ENCODE measurements at regions not wholly inside any gene's neighbourhood (a gene's known extent, or its start where the extent isn't known, plus 50 kb on each side); places are given as distances from the start of the nearest gene placed in this dataset.

GRCh38 chr10:112094984-112095383, 88.6 kb downstream of the GPAM start:
- Histone ChIP-seq H2BK12ac (ENCODE audit: insufficient read length, low read depth, low read length) (no peak overlapping the region), H2AFZ (ENCODE audit: low read length) (no peak overlapping the region)

More at GRCh38 chr10:112094984-112095383, 88.6 kb downstream of the GPAM start:
- Histone ChIP-seq H2BK20ac (ENCODE audit: low read depth, low read length, poor library complexity, severe bottlenecking) (no peak overlapping the region), H2BK15ac (ENCODE audit: low read depth, low read length) (no peak overlapping the region), H4K20me1 (ENCODE audit: control insufficient read depth, insufficient read depth, insufficient read length) (no peaks in the 10 kb centered on the region), H4K8ac (replicated peaks; ENCODE audit: insufficient read length, low read depth, low read length) (no peak overlapping the region), H3K27me3 (ENCODE audit: insufficient read depth, low read length) (no peaks in the 10 kb centered on the region), H3K9me3 (ENCODE audit: control insufficient read depth, low read depth, low read length) (no peaks in the 10 kb centered on the region), H3T11ph (ENCODE audit: low read length) (no peak overlapping the region), H2BK5ac (ENCODE audit: insufficient read length, low read length) (no peak overlapping the region), H4K91ac (ENCODE audit: insufficient read length, low read depth, low read length) (no peak overlapping the region), H2BK120ac (ENCODE audit: low read depth, low read length, poor library complexity, severe bottlenecking) (no peak overlapping the region), H3K27ac (ENCODE audit: insufficient read length, low read depth, low read length) (no peak overlapping the region), H3K14ac (ENCODE audit: insufficient read depth, low read length) (no peak overlapping the region), H3K23ac (ENCODE audit: insufficient read length, low read depth, low read length) (no peak overlapping the region), H4K5ac (ENCODE audit: insufficient read length, low read depth, low read length) (no peak overlapping the region), H3K23me2 (ENCODE audit: insufficient read length, low read depth, low read length, poor library complexity, severe bottlenecking) (no peaks in the 10 kb centered on the region), H3K4me1 (ENCODE audit: insufficient read depth, low read length) (no peaks in the 10 kb centered on the region), H3K79me2 (ENCODE audit: insufficient read depth, low read length) (no peaks in the 10 kb centered on the region), H3K4me2 (ENCODE audit: insufficient read depth, insufficient read length, low read length) (no peak overlapping the region), H3K18ac (ENCODE audit: insufficient read length, low read depth, low read length) (no peak overlapping the region), H3K9ac (ENCODE audit: extremely low read depth, insufficient read length, low read length) (no peak overlapping the region), H3K4ac (ENCODE audit: low read depth, low read length) (no peak overlapping the region), H3K79me1 (ENCODE audit: insufficient read depth, low read depth, low read length, poor library complexity, severe bottlenecking) (no peaks in the 10 kb centered on the region), H2AK5ac (ENCODE audit: insufficient read length, low read length) (no peak overlapping the region), H3K56ac (ENCODE audit: insufficient read length, low read depth, low read length) (no peak overlapping the region)
- peaks cover 0 to 8% of the 10 kb centered on the region in 2 experiments; a peak in 2 of 5 replicates for H3K9me3 Mint-ChIP-seq
- no peak overlapping the region for H3K27ac Mint-ChIP-seq
- WGBS (ENCODE audit: extremely low coverage, insufficient read length, low lambda C conversion rate): no CpG with 5 or more reads among the region's 3 CpGs
- peaks cover 0 to 5% of the 10 kb centered on the region in 2 experiments; a peak in 1 of 4 replicates for H3K4me1 Mint-ChIP-seq
- H3K27me3 Mint-ChIP-seq (ENCODE audit: low read depth): no peaks in the 10 kb centered on the region; the same call in 1 of the 2 replicates
- no peak for DNase-seq
- no peaks in the 10 kb centered on the region; a peak in 1 of 7 replicates for H3K36me3 Mint-ChIP-seq (ENCODE audit: insufficient read depth in 1 of 3, low read depth in 3 of 3)
- no peak overlapping the region for H3K4me3 Mint-ChIP-seq
- TF ChIP-seq, protein P1, sequence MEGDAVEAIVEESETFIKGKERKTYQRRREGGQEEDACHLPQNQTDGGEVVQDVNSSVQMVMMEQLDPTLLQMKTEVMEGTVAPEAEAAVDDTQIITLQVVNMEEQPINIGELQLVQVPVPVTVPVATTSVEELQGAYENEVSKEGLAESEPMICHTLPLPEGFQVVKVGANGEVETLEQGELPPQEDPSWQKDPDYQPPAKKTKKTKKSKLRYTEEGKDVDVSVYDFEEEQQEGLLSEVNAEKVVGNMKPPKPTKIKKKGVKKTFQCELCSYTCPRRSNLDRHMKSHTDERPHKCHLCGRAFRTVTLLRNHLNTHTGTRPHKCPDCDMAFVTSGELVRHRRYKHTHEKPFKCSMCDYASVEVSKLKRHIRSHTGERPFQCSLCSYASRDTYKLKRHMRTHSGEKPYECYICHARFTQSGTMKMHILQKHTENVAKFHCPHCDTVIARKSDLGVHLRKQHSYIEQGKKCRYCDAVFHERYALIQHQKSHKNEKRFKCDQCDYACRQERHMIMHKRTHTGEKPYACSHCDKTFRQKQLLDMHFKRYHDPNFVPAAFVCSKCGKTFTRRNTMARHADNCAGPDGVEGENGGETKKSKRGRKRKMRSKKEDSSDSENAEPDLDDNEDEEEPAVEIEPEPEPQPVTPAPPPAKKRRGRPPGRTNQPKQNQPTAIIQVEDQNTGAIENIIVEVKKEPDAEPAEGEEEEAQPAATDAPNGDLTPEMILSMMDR (conservative IDR thresholded peaks at IDR 0.05): no peak
